Thymus (tissue), 11 donors: ENCODE measurements at regions not wholly inside any gene's neighbourhood (a gene's known extent, or its start where the extent isn't known, plus 50 kb on each side); places are given as distances from the start of the nearest gene placed in this dataset.
A peak's percentile ranks its signal among the peaks of the same experiment; 100 is the strongest.

Experiments
- DNase-seq, 9 donors: peaks; one replicate each; pipeline ENCODE4 v3.0.0-alpha.2; 2013; ENCODE audit warnings: low spot score in 9 of 9, low read depth in 6 of 9, missing footprints in 1 of 9
- H3K27ac ChIP-seq, 2 donors: one replicate each; pipeline ENCODE4 v1.5.1; 2013; ENCODE audit warnings: control low read depth in 1 of 2, low read depth in 1 of 2, low read length in 1 of 2, mild to moderate bottlenecking in 1 of 2, moderate library complexity in 1 of 2
- H3K27me3 ChIP-seq, 2 donors: one replicate each; pipeline ENCODE4 v1.5.1; 2013; ENCODE audit warnings: low read length in 1 of 2; ENCODE audit not compliant: control insufficient read depth in 2 of 2, insufficient read depth in 1 of 2
- H3K36me3 ChIP-seq, 2 donors: one replicate each; pipeline ENCODE4 v1.5.1; 2013; ENCODE audit warnings: low read length in 1 of 2, mild to moderate bottlenecking in 1 of 2, moderate library complexity in 1 of 2; ENCODE audit not compliant: control insufficient read depth in 2 of 2, insufficient read depth in 2 of 2
- H3K4me1 ChIP-seq, 2 donors: one replicate each; pipeline ENCODE4 v1.5.1; 2013; ENCODE audit warnings: low read length in 2 of 2; ENCODE audit not compliant: control insufficient read depth in 2 of 2, insufficient read depth in 2 of 2
- H3K4me3 ChIP-seq, 2 donors: one replicate each; pipeline ENCODE4 v1.5.1; 2013; ENCODE audit warnings: low read length in 2 of 2, control low read depth in 1 of 2, mild to moderate bottlenecking in 1 of 2
- H3K9me3 ChIP-seq, 2 donors: one replicate each; pipeline ENCODE4 v1.5.1; 2013; ENCODE audit warnings: low read length in 1 of 2, mild to moderate bottlenecking in 1 of 2; ENCODE audit not compliant: control insufficient read depth in 2 of 2, insufficient read depth in 1 of 2
- WGBS: extraction: QIAGEN DNeasy Blood & Tissue Kit; methylation state at CpG from one replicate; pipeline ENCODE4 v1.1.7; 2013; 5-methylcytosine and 5-hydroxymethylcytosine counted together
- donor health status: healthy.

DNA sequence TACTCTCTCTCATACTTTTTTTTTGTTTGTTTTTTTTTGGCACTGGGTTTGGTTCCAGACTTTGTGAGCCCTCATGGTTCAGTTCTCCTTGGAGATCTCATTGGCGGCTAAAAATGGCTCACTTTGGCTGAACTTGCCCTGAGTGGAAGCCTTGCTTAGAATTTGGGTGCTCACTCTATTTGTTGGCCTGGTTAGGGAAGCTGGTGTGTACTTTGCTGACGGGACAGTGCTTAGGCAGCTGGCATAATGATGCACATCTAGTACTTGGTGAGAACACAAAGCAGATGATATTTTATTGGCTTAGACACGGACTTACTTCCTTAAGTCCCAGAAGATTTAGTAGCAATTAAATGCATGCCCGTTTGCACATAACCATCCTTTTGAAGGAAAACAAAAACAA is 66.5 kb upstream of the GRAMD1B start:
- H3K27ac ChIP-seq, result peak overlapping the region in 1 of 2 donors; percentile 53
- no peaks in the 10 kb centered on the region for H3K9me3 ChIP-seq
- H3K4me3 ChIP-seq, result no peak overlapping the region
- H3K36me3 ChIP-seq, result no peaks in the 10 kb centered on the region
- WGBS, result 76% methylated on average over 4 of the region's 4 CpGs
- H3K4me1 ChIP-seq, result peaks cover 18 to 51% of the 10 kb centered on the region in 2 donors
- DNase-seq, result peak in 1 of 9 donors; percentile 10
- peaks cover 3 to 5% of the 10 kb centered on the region in 2 donors for H3K27me3 ChIP-seq

DNA sequence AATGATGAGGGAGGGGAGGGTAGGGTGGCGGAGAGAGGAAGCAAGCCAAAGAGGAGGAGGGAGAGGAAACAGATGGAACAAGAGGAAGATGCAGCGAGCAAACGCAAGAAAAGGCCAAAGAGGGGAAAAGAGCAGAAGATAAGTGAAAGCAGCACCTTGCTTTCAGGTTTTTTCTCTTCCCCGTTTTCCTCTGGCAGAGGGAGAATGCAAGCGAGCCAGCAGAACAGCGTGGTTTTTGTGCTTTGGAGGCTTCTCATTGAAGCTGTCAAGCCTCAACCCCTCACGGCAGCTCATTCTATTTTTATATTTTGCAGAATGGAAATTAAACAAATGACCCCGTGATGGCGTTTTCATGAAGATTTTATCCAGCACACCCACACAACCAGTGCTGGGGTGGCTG is 67.1 kb upstream of the GRAMD1B start:
- Histone ChIP-seq H3K9me3 (no peaks in the 10 kb centered on the region), H3K4me1 (peaks cover 18 to 55% of the 10 kb centered on the region in 2 donors), H3K4me3 (no peak overlapping the region), H3K27me3 (peaks cover 4 to 6% of the 10 kb centered on the region in 2 donors), H3K27ac (peak overlapping the region in 1 of 2 donors; percentile 53), H3K36me3 (no peaks in the 10 kb centered on the region)
- 8% methylated on average over 9 of the region's 9 CpGs for WGBS
- DNase-seq, result peak in 1 of 9 donors; percentile 35

DNA sequence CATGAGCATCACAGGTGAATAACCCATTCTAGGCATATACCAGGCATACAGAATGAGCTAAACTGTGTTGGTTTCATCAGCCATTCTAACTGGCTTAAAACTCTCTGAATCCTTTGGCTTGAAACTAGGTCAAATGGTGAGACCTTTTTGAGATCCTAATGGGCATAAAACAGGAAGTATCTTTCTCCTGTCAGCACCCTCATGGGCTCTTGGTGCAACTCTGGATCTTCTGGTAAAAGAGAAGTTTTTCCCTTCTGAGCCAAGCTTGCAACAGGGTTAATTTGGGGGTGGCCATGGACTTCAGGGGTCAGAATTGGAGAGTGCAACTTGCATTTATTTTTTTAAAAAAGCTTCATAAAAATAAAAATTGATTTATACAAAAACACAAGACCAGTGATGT is 67.9 kb upstream of the GRAMD1B start:
- no peak overlapping the region for H3K4me3 ChIP-seq
- peak overlapping the region in 1 of 2 donors; percentile 74 for H3K27ac ChIP-seq
- H3K36me3 ChIP-seq, result no peaks in the 10 kb centered on the region
- H3K27me3 ChIP-seq, result peaks cover 4 to 11% of the 10 kb centered on the region in 2 donors
- no peaks in the 10 kb centered on the region for H3K9me3 ChIP-seq
- peak in 1 of 9 donors; percentile 28 for DNase-seq
- H3K4me1 ChIP-seq, result peaks cover 20 to 62% of the 10 kb centered on the region in 2 donors

DNA sequence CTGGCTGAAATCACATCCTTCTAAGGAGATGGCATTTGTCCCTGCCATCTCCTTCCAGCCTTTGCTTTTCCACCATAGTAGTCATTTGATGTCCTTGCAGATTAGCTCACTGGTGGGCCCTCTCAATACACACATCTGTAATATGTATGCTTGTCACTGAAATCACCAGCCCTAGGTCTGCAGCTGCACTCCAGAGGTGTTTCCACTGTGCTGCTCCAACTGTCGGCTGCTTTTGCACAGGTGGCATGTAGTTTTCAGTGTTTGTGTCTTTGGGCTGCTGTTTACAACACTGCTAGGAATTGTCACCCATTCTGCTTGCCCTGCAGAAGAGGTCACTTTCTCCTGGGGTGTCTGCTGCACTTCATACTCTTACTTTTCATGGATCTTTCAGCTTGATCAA is 69.0 kb upstream of the GRAMD1B start:
- H3K36me3 ChIP-seq, result no peaks in the 10 kb centered on the region
- 9% methylated on average over 1 of the region's 1 CpG for WGBS
- peaks cover 20 to 62% of the 10 kb centered on the region in 2 donors for H3K4me1 ChIP-seq
- H3K27me3 ChIP-seq, result peaks cover 4 to 11% of the 10 kb centered on the region in 2 donors
- DNase-seq, result peak in 5 of 9 donors; percentile 42 to 77 (median 50)
- H3K4me3 ChIP-seq, result no peak overlapping the region
- peak overlapping the region in 1 of 2 donors; percentile 74 for H3K27ac ChIP-seq
- H3K9me3 ChIP-seq, result no peaks in the 10 kb centered on the region

DNA sequence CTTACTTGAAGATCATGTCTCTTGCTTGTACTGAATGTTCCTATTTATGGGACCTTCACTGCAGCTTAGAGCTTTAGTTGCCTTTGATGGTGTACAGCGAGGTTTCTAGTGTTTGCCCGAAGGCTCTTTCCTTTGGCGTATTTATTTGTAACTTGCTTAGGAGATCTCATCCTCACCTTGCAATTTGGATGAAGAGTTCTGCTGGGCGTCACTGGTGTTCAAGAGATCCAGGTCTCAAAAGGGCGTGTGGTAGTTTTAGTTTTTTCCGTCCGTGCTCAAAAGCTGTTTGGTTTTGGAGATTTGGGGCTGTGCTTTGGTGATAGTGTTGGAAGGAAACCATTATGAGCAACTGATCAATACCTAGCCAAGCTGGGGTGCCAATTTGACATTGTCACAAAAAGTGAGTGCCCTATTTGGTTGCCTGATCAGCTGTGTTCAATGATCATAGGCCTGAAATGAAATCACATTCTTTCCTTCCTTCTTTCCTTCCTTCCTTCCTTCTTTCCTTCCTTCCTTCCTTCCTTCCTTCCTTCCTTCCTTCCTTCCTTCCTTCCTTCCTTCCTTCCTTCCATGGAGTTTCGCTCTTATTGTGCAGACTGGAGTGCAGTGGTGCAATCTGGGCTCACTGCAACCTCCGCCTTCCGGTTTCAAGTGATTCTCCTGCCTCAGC is 69.7 kb upstream of the GRAMD1B start:
- Histone ChIP-seq H3K27ac (no peak overlapping the region), H3K4me1 (peaks cover 20 to 62% of the 10 kb centered on the region in 2 donors), H3K9me3 (no peaks in the 10 kb centered on the region), H3K4me3 (no peak overlapping the region), H3K27me3 (peaks cover 4 to 11% of the 10 kb centered on the region in 2 donors), H3K36me3 (no peaks in the 10 kb centered on the region)
- 95% methylated on average over 10 of the region's 10 CpGs for WGBS
- peak in 1 of 9 donors; percentile 23 for DNase-seq

DNA sequence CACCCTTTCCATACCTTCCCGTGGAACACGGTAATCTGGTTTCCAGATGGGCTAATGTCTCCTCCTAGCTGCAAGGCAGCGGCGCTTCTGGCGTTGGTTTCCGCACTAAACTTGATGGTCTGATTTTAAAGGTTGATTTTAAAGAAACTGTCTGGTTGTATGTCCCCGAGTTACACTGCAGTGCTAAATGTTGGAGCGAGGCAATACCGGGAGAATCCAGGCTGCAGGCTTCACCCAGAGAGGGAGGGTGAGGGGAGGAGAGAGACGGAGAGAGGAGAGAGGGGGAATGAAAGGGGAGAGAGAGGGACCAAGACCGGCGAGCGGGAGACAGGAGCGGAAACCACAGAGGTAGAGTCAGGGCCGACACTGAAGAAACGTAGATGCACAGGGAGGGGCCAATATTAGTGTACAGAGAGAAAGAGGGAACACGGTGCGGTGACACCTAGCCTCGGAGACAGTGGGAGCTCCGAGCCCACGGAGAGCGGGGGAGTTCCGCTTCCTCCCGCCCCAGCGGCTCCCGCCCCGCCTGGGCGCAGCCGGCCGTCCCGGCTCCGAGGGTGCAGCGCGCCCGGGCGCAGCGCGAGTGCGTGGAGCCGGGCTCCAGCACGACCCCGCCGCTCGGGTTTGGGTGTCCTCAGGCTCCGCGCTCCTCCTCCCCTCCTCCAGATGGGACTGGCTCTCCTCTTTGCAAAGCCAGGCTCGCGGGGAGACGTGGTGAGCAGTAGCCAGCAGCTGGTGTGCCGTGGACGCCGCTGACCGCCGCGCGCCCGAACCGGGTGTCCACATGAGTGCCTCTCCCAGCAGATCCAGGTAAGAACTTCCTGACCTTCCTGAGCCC is 71.9 kb upstream of the GRAMD1B start:
- Histone ChIP-seq H3K36me3 (no peaks in the 10 kb centered on the region), H3K9me3 (no peaks in the 10 kb centered on the region), H3K4me3 (peak overlapping the region; percentile 49 to 50), H3K27ac (no peak overlapping the region), H3K27me3 (peaks cover 4 to 11% of the 10 kb centered on the region in 2 donors), H3K4me1 (peaks cover 14 to 52% of the 10 kb centered on the region in 2 donors)
- 3% methylated on average over 58 of the region's 58 CpGs for WGBS
- peak in 4 of 9 donors; percentile 33 to 70 (median 44) for DNase-seq

DNA sequence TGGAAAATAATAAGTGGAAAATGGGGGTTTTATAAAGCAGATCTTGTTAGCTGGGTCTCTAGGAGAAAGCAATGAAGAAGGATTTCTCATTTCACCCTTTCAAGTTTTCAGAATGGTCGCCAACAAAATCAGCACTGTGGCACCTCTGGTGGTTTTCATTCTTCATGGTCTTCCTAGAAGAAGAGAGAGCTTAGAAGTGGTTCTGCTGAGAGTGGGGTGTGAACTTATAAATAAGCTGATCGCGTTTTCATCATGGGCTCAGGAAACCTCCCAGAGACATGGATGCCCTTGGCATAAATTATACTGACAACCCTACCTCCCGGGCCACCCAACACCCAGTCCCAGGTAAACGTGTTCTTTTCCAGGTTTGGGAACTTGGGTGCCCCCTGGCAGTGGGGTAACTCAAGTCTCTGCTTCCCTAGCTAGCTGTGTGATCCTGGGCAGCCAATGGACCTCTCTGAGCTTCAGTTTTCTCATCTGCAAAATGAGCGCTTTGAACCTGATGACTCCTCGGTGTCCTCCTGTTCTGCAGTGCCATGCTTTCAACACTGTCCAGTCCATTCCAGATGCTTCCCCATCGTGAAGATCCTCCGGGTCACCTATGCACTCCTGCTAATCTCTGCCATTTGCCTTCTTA is 72.6 kb upstream of the GRAMD1B start:
- no peak for DNase-seq
- H3K9me3 ChIP-seq, result no peaks in the 10 kb centered on the region
- H3K27ac ChIP-seq, result no peak overlapping the region
- 60% methylated on average over 9 of the region's 9 CpGs for WGBS
- H3K36me3 ChIP-seq, result no peaks in the 10 kb centered on the region
- peaks cover 4 to 11% of the 10 kb centered on the region in 2 donors for H3K27me3 ChIP-seq
- peak overlapping the region; percentile 49 to 50 for H3K4me3 ChIP-seq
- H3K4me1 ChIP-seq, result peaks cover 9 to 45% of the 10 kb centered on the region in 2 donors

DNA sequence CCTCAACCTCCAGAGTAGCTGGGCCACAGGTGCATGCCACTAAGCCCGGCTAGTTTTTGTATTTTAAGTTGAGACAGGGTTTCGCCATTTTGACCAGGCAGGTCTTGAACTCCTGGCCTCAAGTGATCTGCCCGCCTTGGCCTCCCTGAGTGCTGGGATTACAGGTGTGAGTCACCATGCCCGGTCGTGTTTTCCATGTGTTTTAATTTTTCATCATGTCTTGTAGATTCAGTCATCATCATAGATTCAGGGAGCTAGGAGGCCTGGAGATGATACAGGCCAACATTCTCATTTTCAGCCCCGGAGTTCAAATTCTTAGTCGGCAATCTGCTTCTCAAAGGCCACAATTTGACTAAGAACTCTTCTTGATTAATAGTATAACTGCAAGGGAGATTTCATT is 73.5 kb upstream of the GRAMD1B start:
- WGBS, result 97% methylated on average over 7 of the region's 7 CpGs
- H3K27me3 ChIP-seq, result peaks cover 4 to 11% of the 10 kb centered on the region in 2 donors
- no peak overlapping the region for H3K27ac ChIP-seq
- H3K4me3 ChIP-seq, result no peak overlapping the region
- no peaks in the 10 kb centered on the region for H3K9me3 ChIP-seq
- H3K4me1 ChIP-seq, result peaks cover 8 to 36% of the 10 kb centered on the region in 2 donors
- no peak for DNase-seq
- no peaks in the 10 kb centered on the region for H3K36me3 ChIP-seq
